ENCODE measurements at regions not wholly inside any gene's neighbourhood (a gene's known extent, or its start where the extent isn't known, plus 50 kb on each side); places are given as distances from the start of the nearest gene placed in this dataset.

DNA sequence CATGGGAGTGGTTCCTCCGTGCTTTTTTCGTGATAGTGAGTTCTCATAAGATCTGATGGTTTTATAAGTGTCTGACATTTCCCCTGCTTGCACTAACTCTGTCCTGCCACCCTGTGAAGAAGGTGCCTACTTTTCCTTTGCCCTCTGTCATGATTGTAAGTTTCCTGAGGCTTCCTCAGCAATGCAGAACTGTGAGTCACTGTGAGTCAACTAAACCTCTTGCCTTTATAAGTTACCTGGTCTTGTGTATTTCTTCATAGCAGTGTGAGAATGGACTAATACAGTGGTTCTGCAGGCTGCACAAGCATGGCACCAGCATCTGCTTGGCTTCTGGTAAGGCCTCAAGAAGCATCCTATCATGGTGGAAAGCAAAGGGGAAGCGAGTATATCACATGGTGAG lies 1144.6 kb downstream of the SORCS3 start:
- no peaks in the 10 kb centered on the region for H4K20me1 ChIP-seq (ENCODE audit: insufficient read depth, low read length)
- H3K4me2 ChIP-seq (ENCODE audit: low read depth, low read length) = no peak overlapping the region
- no peaks in the 10 kb centered on the region for H3K79me1 ChIP-seq (ENCODE audit: low read depth in 1 of 2, low read length in 2 of 2)
- H2BK15ac ChIP-seq (ENCODE audit: low read depth, low read length) = no peak overlapping the region
- H3K23ac ChIP-seq (ENCODE audit: low read depth, low read length) = no peak overlapping the region
- H4K5ac ChIP-seq (ENCODE audit: low read depth, low read length) = no peak overlapping the region
- H3K18ac ChIP-seq (ENCODE audit: low read depth, low read length) = no peak overlapping the region
- no peaks in the 10 kb centered on the region for H3K9me1 ChIP-seq (ENCODE audit: insufficient read depth, low read length)
- POLR2A ChIA-PET (ENCODE audit: unreplicated experiment) = no interaction called here
- TF ChIP-seq SMC3 (IDR thresholded peaks at IDR 0.05; ENCODE audit: low read depth, low read length) (no peak), MXI1 (IDR thresholded peaks at IDR 0.05; ENCODE audit: borderline replicate concordance, low read depth, low read length) (no peak)
- H3K27ac ChIP-seq (ENCODE audit: insufficient read depth, low read length) = no peak overlapping the region
- H3K4ac ChIP-seq (ENCODE audit: low read depth, low read length) = no peak overlapping the region
- dilution Hi-C loops (cut with HindIII; ENCODE audit: low sequenced_read_pairs, unreplicated experiment) = no loop called here
- WGBS, 2 experiments (ENCODE audit: extremely low coverage in 2 of 2, insufficient read length in 1 of 2) = no CpG with 5 or more reads among the region's 3 CpGs
- DNase-seq (no peak), ATAC-seq (ENCODE audit: low read depth) (no peak)
- no peak overlapping the region for H4K91ac ChIP-seq (ENCODE audit: insufficient read depth, low read depth, low read length)
- no peaks in the 10 kb centered on the region for H3K27me3 ChIP-seq (ENCODE audit: control insufficient read depth, insufficient read depth, low read length)
- H2BK20ac ChIP-seq (ENCODE audit: low read depth, low read length) = no peak overlapping the region
- peaks cover 14% of the 10 kb centered on the region; the same call in 1 of the 2 replicates for H3K9me3 ChIP-seq (ENCODE audit: control insufficient read depth, insufficient read depth, low read length)
- in situ Hi-C loops (cut with MboI; ENCODE audit: low sequenced_read_pairs) = no loop called here
- H3K4me3 ChIP-seq (ENCODE audit: insufficient read depth, low read depth, low read length) = no peak overlapping the region
- intact Hi-C loops (cut with micrococcal nuclease) = no loop called here
- no peak overlapping the region for H3K9ac ChIP-seq (ENCODE audit: low read depth, low read length)
- no peak overlapping the region for H2AK5ac ChIP-seq (ENCODE audit: low read depth, low read length)
- H3K56ac ChIP-seq (ENCODE audit: extremely low read depth, insufficient read depth, low read length) = no peak overlapping the region
- H3K4me1 ChIP-seq (ENCODE audit: control insufficient read depth, insufficient read depth, low read length) = no peaks in the 10 kb centered on the region
- no peak overlapping the region for H2BK120ac ChIP-seq (ENCODE audit: low read depth, low read length)
- CTCF ChIA-PET = no interaction called here
- no peak overlapping the region for H2AK9ac ChIP-seq (replicated peaks; ENCODE audit: low read depth, low read length, poor library complexity)
- BruUV-seq (replicated peaks) = no TSS peak
- H3K36me3 ChIP-seq (ENCODE audit: control insufficient read depth, insufficient read depth, low read length) = no peaks in the 10 kb centered on the region
- H4K8ac ChIP-seq (ENCODE audit: low read depth in 2 of 2, low read length in 2 of 2) = no peak overlapping the region
- no peak overlapping the region for H3K14ac ChIP-seq (replicated peaks; ENCODE audit: low read depth, low read length)
- no peak overlapping the region for H2BK5ac ChIP-seq (ENCODE audit: low read depth, low read length, poor library complexity, severe bottlenecking)
- H2AFZ ChIP-seq (replicated peaks; ENCODE audit: low read length, poor library complexity) = no peak overlapping the region
